AG04449 (cell line): ENCODE measurements at regions not wholly inside any gene's neighbourhood (a gene's known extent, or its start where the extent isn't known, plus 50 kb on each side); places are given as distances from the start of the nearest gene placed in this dataset.

Experiments
- CTCF ChIA-PET: fragments of 350-600 bp; formaldehyde crosslinking; extraction: SDS; loops from one replicate; lab custom pipeline; 2021; ENCODE audit warnings: antibody characterized with exemption; lab: Yijun Ruan, JAX
- POLR2A ChIA-PET: fragments of 400-600, 350-600 bp; formaldehyde crosslinking; extraction: SDS; loops from one replicate; lab custom pipeline; 2020; ENCODE audit warnings: antibody characterized with exemption, inconsistent platforms; lab: Yijun Ruan, JAX
- DNase-seq: peaks from one replicate; pipeline ENCODE4 v3.0.0-alpha.2; 2010; ENCODE audit warnings: low read depth, low spot score
- H3K4me3 ChIP-seq: 2 replicates; pipeline ENCODE4 v1.5.1; 2011; ENCODE audit warnings: low read depth, mild to moderate bottlenecking, control low read depth, low read length
- TF ChIP-seq, protein P1 (sequence below): IDR thresholded peaks from one replicate; pipeline ENCODE4 v1.5.1; 2011; ENCODE audit warnings: mild to moderate bottlenecking, moderate library complexity, low read length, control low read depth, inconsistent platforms; ENCODE audit not compliant: insufficient read depth; ENCODE audit errors: missing control alignments

DNA sequence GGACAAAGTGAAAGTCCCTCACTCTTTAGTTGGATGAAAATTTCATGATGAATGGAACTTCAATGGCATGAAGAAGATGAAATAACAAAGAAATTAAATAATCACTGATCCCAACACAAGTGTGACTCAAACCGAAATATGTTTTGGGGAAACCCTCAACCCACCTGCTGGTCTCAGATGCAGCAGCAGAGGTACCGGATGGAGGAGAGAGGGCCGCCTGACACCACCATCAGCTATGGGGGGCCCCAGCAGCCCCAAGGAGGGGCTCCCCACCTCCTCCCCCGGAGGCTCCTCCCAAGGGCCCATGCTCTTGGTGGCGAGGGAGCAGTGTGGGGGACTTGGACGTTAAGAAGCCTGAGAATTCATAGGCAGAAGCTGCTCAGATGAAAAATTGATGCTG, 137.2 kb upstream of the ADARB2 start:
- ChIA-PET CTCF (no interaction called here), POLR2A (no interaction called here)
- TF ChIP-seq, protein P1, sequence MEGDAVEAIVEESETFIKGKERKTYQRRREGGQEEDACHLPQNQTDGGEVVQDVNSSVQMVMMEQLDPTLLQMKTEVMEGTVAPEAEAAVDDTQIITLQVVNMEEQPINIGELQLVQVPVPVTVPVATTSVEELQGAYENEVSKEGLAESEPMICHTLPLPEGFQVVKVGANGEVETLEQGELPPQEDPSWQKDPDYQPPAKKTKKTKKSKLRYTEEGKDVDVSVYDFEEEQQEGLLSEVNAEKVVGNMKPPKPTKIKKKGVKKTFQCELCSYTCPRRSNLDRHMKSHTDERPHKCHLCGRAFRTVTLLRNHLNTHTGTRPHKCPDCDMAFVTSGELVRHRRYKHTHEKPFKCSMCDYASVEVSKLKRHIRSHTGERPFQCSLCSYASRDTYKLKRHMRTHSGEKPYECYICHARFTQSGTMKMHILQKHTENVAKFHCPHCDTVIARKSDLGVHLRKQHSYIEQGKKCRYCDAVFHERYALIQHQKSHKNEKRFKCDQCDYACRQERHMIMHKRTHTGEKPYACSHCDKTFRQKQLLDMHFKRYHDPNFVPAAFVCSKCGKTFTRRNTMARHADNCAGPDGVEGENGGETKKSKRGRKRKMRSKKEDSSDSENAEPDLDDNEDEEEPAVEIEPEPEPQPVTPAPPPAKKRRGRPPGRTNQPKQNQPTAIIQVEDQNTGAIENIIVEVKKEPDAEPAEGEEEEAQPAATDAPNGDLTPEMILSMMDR: no peak
- no peak overlapping the region for H3K4me3 ChIP-seq
- no peak for DNase-seq

DNA sequence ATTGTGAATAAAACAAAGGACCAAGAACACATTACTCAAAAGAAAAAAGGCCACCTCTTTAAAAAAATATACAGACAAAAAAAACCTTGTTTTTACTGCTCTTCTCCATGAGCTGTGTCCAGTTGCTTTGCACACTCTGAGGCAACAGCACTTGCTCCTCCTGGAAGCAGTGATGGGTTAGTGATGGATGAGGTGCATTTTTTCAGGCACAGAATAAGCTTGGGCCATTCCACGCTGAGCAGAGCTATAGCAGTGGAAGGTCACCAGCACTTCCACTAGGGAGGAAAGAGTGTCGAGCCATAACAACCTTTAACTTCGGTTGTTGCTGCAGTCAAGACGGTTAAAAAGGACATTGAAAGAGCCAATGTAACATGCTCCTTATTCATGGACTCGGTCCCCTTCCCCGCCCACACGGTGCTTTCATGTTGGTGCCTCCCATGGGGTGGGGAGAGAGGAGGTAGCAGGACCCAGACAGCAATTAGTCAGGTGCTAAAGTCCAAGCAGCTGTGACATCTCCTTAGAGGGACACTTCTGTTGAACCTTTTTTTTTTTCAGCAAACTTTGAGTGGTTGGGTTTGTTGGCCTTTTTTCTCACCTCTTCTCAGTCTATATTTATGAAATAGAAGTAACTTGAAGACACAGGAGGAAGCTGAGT, 136.5 kb upstream of the ADARB2 start:
- no peak overlapping the region for H3K4me3 ChIP-seq
- ChIA-PET POLR2A (no interaction called here), CTCF (no interaction called here)
- DNase-seq: no peak
- TF ChIP-seq, protein P1: no peak

DNA sequence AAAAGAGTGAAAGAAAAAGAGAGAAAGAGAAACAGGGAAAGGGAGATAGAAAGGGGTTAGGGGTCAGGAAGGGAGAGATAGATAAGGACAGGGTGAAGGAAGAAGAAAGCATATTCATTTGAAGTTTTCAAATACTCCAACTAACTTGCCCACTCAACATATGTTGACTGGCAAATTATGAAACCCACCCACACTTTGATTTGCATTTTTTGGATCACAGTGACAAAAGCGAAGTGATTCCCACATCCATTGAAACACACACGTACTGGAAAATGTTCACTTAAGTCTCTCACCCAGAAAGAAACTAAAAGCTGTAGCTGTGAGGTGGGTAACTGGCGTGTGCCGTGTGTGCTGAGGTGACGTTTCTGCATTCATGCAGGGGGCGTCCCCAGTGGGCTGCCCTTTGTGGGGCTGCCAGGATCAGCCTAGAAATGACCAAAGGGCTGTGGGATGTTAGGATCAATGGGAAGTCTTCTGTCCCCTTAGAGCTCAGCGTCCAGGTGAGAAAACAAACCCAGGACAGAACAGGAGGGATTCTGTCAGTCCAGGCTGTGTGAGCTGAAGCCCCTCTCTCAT, 134.9 kb upstream of the ADARB2 start:
- TF ChIP-seq, protein P1: no peak
- DNase-seq: no peak
- CTCF ChIA-PET: no interaction called here
- POLR2A ChIA-PET: no interaction called here
- H3K4me3 ChIP-seq: no peak overlapping the region

DNA sequence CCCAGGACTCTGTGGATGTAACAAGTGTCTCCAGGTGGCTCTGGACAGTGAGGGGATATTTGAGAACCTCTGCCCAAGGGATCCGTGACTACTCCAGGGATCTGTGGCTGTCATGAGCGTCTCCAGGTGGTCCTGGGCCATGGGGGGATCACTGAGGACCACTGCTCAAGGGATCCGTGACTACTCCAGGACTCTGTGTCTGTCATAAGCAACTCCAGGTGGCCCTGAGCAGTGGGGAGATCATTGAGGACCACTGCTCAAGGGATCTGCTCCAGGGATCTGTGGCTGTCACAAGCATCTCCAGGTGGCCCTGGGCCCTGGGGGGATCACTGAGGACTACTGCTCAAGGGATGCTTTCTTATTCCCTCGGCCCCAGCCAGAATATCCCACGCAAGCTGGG, 133.2 kb upstream of the ADARB2 start:
- TF ChIP-seq, protein P1: no peak
- POLR2A ChIA-PET: no interaction called here
- CTCF ChIA-PET: no interaction called here
- DNase-seq: no peak
- H3K4me3 ChIP-seq: no peak overlapping the region

DNA sequence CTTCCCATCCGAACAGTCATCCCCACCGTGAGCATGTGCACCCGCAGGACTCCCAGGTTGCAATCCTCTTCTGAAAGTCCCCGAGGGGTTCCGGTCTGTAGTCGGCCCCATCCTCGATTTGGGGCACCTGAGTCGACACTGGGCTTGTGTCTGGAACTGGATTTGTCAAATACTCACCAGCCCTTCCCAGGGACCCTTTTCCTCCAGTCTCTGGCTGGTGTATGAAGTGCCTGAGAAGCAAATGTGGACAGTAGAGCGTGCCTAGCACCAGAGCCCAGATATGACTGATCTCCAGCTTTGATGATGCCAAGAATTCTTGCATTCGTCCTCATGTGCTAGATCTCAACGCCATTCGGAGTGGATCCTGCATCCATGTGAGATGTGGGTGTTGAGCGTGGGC, 132.5 kb upstream of the ADARB2 start:
- TF ChIP-seq, protein P1: no peak
- no peak for DNase-seq
- ChIA-PET CTCF (no interaction called here), POLR2A (no interaction called here)
- H3K4me3 ChIP-seq: no peak overlapping the region

DNA sequence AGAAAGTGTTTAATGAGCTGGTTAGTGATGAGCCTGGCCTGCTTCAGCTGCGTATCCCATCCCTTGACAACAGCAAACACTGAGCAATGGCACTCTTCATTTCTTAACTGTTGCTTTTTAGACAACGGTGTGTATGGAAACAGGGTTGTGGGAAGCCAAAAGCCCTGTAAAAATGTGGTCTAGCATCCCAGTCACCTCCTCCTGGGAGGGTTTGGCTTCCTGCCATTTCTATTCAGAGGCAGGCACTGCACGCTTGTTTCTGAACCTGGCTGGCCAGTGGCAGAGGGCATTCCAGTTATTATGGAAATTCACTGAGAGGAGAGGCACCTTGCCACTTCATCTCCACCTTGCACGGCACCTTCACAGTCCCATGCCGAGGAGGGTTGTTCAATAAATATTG, 123.0 kb upstream of the ADARB2 start:
- CTCF ChIA-PET: no interaction called here
- POLR2A ChIA-PET: no interaction called here
- H3K4me3 ChIP-seq: no peak overlapping the region
- no peak for DNase-seq
- TF ChIP-seq, protein P1: no peak
